WTC11 (cell line): ENCODE measurements at regions not wholly inside any gene's neighbourhood (a gene's known extent, or its start where the extent isn't known, plus 50 kb on each side); places are given as distances from the start of the nearest gene placed in this dataset.

ENCODE experiments used
- NFYB ChIP-seq: sonication (generic); formaldehyde crosslinking; conservative IDR thresholded peaks from 2 replicates; pipeline ENCODE4 v1.8.0; 2022; ENCODE audit warnings: low read depth, missing genetic modification reagents
- TF ChIP-seq, protein P1 (sequence below): sonication (generic); formaldehyde crosslinking; IDR thresholded peaks from 2 replicates; pipeline ENCODE4 v1.8.0; 2022; ENCODE audit warnings: mild to moderate bottlenecking, missing genetic modification reagents

DNA sequence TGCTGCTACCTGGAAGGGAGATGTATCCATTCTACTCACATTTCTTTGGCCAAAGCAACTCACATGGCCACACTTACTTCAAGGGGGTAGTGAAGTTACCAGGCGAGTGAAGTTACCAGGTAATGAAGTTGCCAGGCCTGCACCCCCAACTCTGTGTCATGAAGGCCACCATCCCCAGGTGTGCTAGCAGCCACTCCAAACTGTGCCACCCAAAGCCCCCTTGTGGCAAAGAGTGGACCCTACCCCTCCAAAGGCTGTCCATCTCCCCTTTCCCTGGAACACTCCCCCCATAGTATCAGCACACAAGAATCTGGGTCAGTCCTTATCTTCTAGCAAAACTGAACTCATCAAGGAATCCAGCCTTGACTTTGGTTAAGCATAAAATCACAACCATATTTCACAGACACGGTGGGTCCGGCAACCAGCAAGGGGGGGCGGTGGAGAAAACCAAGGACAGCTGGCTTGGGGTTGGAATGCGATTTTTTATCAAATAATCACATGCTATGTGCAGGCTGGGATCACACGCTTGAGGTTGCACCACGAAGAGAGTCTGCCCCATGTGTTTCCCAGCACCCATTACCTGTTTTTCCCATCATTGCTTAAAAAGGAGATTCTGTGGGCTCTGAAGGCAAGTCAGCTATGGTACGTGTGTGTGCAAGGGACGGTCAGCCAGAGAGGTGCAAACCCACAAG, 60.9 kb downstream of the ZFP36L2 start:
- no peak for TF ChIP-seq NFYB (CRISPR knock-in tag)
- TF ChIP-seq, protein P1, sequence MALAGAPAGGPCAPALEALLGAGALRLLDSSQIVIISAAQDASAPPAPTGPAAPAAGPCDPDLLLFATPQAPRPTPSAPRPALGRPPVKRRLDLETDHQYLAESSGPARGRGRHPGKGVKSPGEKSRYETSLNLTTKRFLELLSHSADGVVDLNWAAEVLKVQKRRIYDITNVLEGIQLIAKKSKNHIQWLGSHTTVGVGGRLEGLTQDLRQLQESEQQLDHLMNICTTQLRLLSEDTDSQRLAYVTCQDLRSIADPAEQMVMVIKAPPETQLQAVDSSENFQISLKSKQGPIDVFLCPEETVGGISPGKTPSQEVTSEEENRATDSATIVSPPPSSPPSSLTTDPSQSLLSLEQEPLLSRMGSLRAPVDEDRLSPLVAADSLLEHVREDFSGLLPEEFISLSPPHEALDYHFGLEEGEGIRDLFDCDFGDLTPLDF (CRISPR knock-in tag): no peak
